ENCODE measurements at regions not wholly inside any gene's neighbourhood (a gene's known extent, or its start where the extent isn't known, plus 50 kb on each side); places are given as distances from the start of the nearest gene placed in this dataset.

DNA sequence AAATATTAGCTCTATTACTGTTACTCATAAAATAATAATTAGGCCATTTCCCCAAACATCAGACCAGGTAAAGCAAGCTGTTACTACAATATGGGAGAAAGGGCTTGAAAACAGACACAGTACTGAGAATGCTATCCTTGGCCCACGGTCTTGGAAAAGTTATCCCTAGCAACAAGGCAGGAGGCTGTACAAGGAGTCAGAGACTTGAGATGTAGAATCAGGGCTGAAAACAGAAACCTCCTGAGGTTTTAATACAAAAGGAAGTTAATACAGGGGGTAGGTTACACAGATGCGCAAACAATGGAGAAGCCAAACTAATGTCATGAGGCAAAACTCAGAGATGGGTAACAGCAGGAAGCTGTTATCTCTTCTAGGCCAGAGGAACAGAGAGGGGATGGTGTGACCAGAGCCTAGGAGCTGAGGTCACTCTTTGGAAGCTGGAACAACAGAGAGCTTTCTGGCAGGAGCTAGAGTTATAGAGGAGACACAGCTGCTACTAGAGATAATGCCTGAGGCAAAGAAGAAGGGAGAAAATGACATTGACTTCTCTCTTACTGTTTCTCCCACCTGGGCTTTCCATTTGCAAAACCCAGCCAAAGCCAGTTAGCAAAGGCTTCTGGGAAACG is 248.8 kb downstream of the SUDS3 start (continued):
- TF ChIP-seq ZNF407 (IDR thresholded peaks at IDR 0.05; ENCODE audit: low read depth) (no peak), TRIM24 (IDR thresholded peaks at IDR 0.05) (peak; percentile 34 to 61; a peak in 2 of 4 replicates), ZSCAN32 (CRISPR knock-in tag; IDR thresholded peaks at IDR 0.05) (no peak), USF2 (CRISPR knock-in tag; IDR thresholded peaks at IDR 0.05) (no peak), HNRNPK (IDR thresholded peaks at IDR 0.05; ENCODE audit: low read depth, low read length, poor library complexity, severe bottlenecking) (no peak), HLTF (IDR thresholded peaks at IDR 0.05) (no peak), SMARCC2 (IDR thresholded peaks at IDR 0.05; ENCODE audit: low read depth) (no peak), HNRNPUL1 (IDR thresholded peaks at IDR 0.05; ENCODE audit: low read length) (no peak), TRIM28 (IDR thresholded peaks at IDR 0.05) (no peak)
- TF ChIP-seq, protein P1, sequence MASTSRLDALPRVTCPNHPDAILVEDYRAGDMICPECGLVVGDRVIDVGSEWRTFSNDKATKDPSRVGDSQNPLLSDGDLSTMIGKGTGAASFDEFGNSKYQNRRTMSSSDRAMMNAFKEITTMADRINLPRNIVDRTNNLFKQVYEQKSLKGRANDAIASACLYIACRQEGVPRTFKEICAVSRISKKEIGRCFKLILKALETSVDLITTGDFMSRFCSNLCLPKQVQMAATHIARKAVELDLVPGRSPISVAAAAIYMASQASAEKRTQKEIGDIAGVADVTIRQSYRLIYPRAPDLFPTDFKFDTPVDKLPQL (IDR thresholded peaks at IDR 0.05; ENCODE audit: extremely low read depth, insufficient read length), result no peak
- TF ChIP-seq, protein P2, sequence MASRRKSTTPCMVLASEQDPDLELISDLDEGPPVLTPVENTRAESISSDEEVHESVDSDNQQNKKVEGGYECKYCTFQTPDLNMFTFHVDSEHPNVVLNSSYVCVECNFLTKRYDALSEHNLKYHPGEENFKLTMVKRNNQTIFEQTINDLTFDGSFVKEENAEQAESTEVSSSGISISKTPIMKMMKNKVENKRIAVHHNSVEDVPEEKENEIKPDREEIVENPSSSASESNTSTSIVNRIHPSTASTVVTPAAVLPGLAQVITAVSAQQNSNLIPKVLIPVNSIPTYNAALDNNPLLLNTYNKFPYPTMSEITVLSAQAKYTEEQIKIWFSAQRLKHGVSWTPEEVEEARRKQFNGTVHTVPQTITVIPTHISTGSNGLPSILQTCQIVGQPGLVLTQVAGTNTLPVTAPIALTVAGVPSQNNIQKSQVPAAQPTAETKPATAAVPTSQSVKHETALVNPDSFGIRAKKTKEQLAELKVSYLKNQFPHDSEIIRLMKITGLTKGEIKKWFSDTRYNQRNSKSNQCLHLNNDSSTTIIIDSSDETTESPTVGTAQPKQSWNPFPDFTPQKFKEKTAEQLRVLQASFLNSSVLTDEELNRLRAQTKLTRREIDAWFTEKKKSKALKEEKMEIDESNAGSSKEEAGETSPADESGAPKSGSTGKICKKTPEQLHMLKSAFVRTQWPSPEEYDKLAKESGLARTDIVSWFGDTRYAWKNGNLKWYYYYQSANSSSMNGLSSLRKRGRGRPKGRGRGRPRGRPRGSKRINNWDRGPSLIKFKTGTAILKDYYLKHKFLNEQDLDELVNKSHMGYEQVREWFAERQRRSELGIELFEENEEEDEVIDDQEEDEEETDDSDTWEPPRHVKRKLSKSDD (conservative IDR thresholded peaks at IDR 0.05; ENCODE audit: low read length), result no peak
- TF ChIP-seq, protein P3, sequence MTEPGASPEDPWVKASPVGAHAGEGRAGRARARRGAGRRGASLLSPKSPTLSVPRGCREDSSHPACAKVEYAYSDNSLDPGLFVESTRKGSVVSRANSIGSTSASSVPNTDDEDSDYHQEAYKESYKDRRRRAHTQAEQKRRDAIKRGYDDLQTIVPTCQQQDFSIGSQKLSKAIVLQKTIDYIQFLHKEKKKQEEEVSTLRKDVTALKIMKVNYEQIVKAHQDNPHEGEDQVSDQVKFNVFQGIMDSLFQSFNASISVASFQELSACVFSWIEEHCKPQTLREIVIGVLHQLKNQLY (CRISPR knock-in tag; conservative IDR thresholded peaks at IDR 0.05), result no peak
- TF ChIP-seq, protein P4, sequence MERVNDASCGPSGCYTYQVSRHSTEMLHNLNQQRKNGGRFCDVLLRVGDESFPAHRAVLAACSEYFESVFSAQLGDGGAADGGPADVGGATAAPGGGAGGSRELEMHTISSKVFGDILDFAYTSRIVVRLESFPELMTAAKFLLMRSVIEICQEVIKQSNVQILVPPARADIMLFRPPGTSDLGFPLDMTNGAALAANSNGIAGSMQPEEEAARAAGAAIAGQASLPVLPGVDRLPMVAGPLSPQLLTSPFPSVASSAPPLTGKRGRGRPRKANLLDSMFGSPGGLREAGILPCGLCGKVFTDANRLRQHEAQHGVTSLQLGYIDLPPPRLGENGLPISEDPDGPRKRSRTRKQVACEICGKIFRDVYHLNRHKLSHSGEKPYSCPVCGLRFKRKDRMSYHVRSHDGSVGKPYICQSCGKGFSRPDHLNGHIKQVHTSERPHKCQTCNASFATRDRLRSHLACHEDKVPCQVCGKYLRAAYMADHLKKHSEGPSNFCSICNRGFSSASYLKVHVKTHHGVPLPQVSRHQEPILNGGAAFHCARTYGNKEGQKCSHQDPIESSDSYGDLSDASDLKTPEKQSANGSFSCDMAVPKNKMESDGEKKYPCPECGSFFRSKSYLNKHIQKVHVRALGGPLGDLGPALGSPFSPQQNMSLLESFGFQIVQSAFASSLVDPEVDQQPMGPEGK (CRISPR knock-in tag; IDR thresholded peaks at IDR 0.05; ENCODE audit: borderline replicate concordance), result no peak
